ENCODE measurements at regions not wholly inside any gene's neighbourhood (a gene's known extent, or its start where the extent isn't known, plus 50 kb on each side); places are given as distances from the start of the nearest gene placed in this dataset.

- no peak for DNase-seq (ENCODE audit: low spot score)
- in situ Hi-C loops (cut with HindIII; ENCODE audit: low sequenced_read_pairs): no loop called here
These were observed 696.9 kb upstream of the FBXO33 start for GRCh38 chr14:40129159-40129558.

- in situ Hi-C loops (cut with HindIII; ENCODE audit: low sequenced_read_pairs): no loop called here
- DNase-seq (ENCODE audit: low spot score): no peak
These were observed 691.6 kb upstream of the FBXO33 start for GRCh38 chr14:40123816-40124215.

GRCh38 chr14:40122968-40123648 is 690.9 kb upstream of the FBXO33 start:
- in situ Hi-C loops (cut with HindIII; ENCODE audit: low sequenced_read_pairs): no loop called here
- DNase-seq (ENCODE audit: low spot score): no peak

- DNase-seq (ENCODE audit: low spot score): no peak
- in situ Hi-C loops (cut with HindIII; ENCODE audit: low sequenced_read_pairs): no loop called here
These were observed 687.5 kb upstream of the FBXO33 start for GRCh38 chr14:40119765-40120164.

GRCh38 chr14:40119321-40119720 is 687.1 kb upstream of the FBXO33 start:
- in situ Hi-C loops (cut with HindIII; ENCODE audit: low sequenced_read_pairs): no loop called here

GRCh38 chr14:40115583-40115982 is 683.4 kb upstream of the FBXO33 start:
- no peak for DNase-seq (ENCODE audit: low spot score)
- in situ Hi-C loops (cut with HindIII; ENCODE audit: low sequenced_read_pairs): no loop called here

More at GRCh38 chr14:40119321-40119720, 687.1 kb upstream of the FBXO33 start:
- no peak for DNase-seq (ENCODE audit: low spot score)

GRCh38 chr14:40113671-40114070 is 681.4 kb upstream of the FBXO33 start:
- DNase-seq (ENCODE audit: low spot score): no peak
- in situ Hi-C loops (cut with HindIII; ENCODE audit: low sequenced_read_pairs): no loop called here

- no peak for DNase-seq (ENCODE audit: low spot score)
- in situ Hi-C loops (cut with HindIII; ENCODE audit: low sequenced_read_pairs): no loop called here
These were observed 668.4 kb upstream of the FBXO33 start for GRCh38 chr14:40100544-40101196.

- DNase-seq (ENCODE audit: low spot score): no peak
- in situ Hi-C loops (cut with HindIII; ENCODE audit: low sequenced_read_pairs): no loop called here
These were observed 667.1 kb upstream of the FBXO33 start for GRCh38 chr14:40099316-40099715.

GRCh38 chr14:40098468-40098867 is 666.2 kb upstream of the FBXO33 start:
- in situ Hi-C loops (cut with HindIII; ENCODE audit: low sequenced_read_pairs): no loop called here
- DNase-seq (ENCODE audit: low spot score): no peak

GRCh38 chr14:40096968-40097367 is 664.7 kb upstream of the FBXO33 start:
- in situ Hi-C loops (cut with HindIII; ENCODE audit: low sequenced_read_pairs): no loop called here
- no peak for DNase-seq (ENCODE audit: low spot score)

- in situ Hi-C loops (cut with HindIII; ENCODE audit: low sequenced_read_pairs): no loop called here
- no peak for DNase-seq (ENCODE audit: low spot score)
These were observed 661.6 kb upstream of the FBXO33 start for GRCh38 chr14:40093800-40094199.

- no peak for DNase-seq (ENCODE audit: low spot score)
- in situ Hi-C loops (cut with HindIII; ENCODE audit: low sequenced_read_pairs): no loop called here
These were observed 641.9 kb upstream of the FBXO33 start for GRCh38 chr14:40074169-40074568.

- DNase-seq (ENCODE audit: low spot score): no peak
- in situ Hi-C loops (cut with HindIII; ENCODE audit: low sequenced_read_pairs): no loop called here
These were observed 639.9 kb upstream of the FBXO33 start for GRCh38 chr14:40072175-40072574.

GRCh38 chr14:40058901-40059897 is 627.0 kb upstream of the FBXO33 start:
- DNase-seq (ENCODE audit: low spot score): no peak
- in situ Hi-C loops (cut with HindIII; ENCODE audit: low sequenced_read_pairs): no loop called here

GRCh38 chr14:40053416-40053815 is 621.2 kb upstream of the FBXO33 start:
- DNase-seq (ENCODE audit: low spot score): no peak
- in situ Hi-C loops (cut with HindIII; ENCODE audit: low sequenced_read_pairs): no loop called here

GRCh38 chr14:40028991-40029390 is 596.8 kb upstream of the FBXO33 start:
- DNase-seq (ENCODE audit: low spot score): no peak
- in situ Hi-C loops (cut with HindIII; ENCODE audit: low sequenced_read_pairs): no loop called here

GRCh38 chr14:40025101-40025500 is 592.9 kb upstream of the FBXO33 start:
- DNase-seq (ENCODE audit: low spot score): no peak
- in situ Hi-C loops (cut with HindIII; ENCODE audit: low sequenced_read_pairs): no loop called here

GRCh38 chr14:40010961-40011360 is 578.7 kb upstream of the FBXO33 start:
- DNase-seq (ENCODE audit: low spot score): no peak
- in situ Hi-C loops (cut with HindIII; ENCODE audit: low sequenced_read_pairs): no loop called here

GRCh38 chr14:40009771-40010170 is 577.5 kb upstream of the FBXO33 start:
- DNase-seq (ENCODE audit: low spot score): no peak
- in situ Hi-C loops (cut with HindIII; ENCODE audit: low sequenced_read_pairs): no loop called here

Measured in G401 (cell line).